ENCODE measurements at regions not wholly inside any gene's neighbourhood (a gene's known extent, or its start where the extent isn't known, plus 50 kb on each side); places are given as distances from the start of the nearest gene placed in this dataset.

DNA sequence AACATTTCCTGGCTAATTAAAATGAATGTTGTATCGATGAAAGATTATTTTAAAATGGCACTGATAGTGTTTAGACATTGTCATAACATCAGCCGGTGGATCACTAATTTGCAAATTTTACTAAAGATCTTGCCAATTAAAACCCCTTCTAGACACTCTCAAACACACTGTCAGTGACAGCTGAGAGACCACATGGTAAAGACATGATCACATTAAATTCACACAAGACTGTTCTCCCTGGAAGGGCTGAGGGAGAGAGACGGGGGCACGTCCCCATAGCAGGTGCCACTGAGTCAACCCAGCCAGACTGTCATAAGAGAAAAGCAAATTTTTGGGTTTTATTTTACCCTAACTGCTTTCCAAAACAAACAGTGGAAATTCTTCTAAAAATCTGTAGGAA lies 306.0 kb downstream of the TXNL1 start:
- no peak for ATAC-seq

DNA sequence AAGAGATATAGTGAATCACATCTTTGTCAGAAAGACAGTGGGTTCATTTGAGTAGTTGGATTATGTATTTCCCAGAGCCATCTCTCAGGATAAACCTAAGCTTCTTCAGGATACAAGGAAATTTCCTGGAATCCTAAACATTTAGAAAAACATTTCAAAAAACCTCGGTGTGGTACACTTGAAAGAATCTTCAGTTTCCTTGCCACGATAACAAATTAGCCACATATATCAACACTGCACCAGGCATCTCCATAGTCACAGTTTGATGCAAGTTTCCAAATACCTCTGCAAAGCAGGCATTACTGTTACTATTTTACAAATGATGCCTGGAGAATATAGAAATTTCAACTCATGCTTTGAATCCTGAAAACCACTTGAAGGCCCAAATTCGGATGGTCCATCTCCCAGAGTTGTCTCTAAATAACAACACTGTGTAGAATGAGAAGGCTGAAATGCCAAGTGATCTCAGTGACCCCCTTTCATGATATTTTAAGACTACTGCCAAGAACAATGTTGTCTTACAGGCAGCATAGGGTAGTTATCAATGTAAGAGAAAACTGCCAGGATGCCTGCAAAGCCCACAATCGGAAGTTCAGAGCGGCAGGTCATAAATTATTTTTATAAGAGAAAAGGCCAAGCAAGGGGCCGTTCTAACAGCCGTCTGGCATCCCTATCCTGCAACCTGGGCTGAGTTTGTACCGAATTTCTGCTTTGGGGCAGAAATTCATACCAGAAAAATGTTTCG lies 307.9 kb downstream of the TXNL1 start:
- ATAC-seq = no peak
- no peak for TF ChIP-seq ISL1 (CRISPR knock-in tag; IDR thresholded peaks at IDR 0.05)
- no peak for TF ChIP-seq SNAI2 (CRISPR knock-in tag; IDR thresholded peaks at IDR 0.05)
- TF ChIP-seq GLIS3 (CRISPR knock-in tag; IDR thresholded peaks at IDR 0.05) = no peak
- no peak for TF ChIP-seq BACH2 (CRISPR knock-in tag; IDR thresholded peaks at IDR 0.05; ENCODE audit: borderline replicate concordance)
- no peak for TF ChIP-seq ARNTL (CRISPR knock-in tag; IDR thresholded peaks at IDR 0.05; ENCODE audit: borderline replicate concordance, low read depth)
- TF ChIP-seq ZC3H10 (CRISPR knock-in tag; IDR thresholded peaks at IDR 0.05) = no peak
- TF ChIP-seq ZNF70 (CRISPR knock-in tag; IDR thresholded peaks at IDR 0.05) = no peak
- TF ChIP-seq OSR1 (CRISPR knock-in tag; IDR thresholded peaks at IDR 0.05) = no peak
- TF ChIP-seq, protein P1, sequence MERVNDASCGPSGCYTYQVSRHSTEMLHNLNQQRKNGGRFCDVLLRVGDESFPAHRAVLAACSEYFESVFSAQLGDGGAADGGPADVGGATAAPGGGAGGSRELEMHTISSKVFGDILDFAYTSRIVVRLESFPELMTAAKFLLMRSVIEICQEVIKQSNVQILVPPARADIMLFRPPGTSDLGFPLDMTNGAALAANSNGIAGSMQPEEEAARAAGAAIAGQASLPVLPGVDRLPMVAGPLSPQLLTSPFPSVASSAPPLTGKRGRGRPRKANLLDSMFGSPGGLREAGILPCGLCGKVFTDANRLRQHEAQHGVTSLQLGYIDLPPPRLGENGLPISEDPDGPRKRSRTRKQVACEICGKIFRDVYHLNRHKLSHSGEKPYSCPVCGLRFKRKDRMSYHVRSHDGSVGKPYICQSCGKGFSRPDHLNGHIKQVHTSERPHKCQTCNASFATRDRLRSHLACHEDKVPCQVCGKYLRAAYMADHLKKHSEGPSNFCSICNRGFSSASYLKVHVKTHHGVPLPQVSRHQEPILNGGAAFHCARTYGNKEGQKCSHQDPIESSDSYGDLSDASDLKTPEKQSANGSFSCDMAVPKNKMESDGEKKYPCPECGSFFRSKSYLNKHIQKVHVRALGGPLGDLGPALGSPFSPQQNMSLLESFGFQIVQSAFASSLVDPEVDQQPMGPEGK (CRISPR knock-in tag; IDR thresholded peaks at IDR 0.05; ENCODE audit: borderline replicate concordance) = no peak
- TF ChIP-seq ZFP3 (CRISPR knock-in tag; IDR thresholded peaks at IDR 0.05) = no peak
- no peak for TF ChIP-seq ZFP30 (CRISPR knock-in tag; IDR thresholded peaks at IDR 0.05)
- TF ChIP-seq TOX (CRISPR knock-in tag; IDR thresholded peaks at IDR 0.05; ENCODE audit: borderline replicate concordance) = no peak
- TF ChIP-seq ZNF565 (CRISPR knock-in tag; conservative IDR thresholded peaks at IDR 0.05; ENCODE audit: low read depth) = no peak
- TF ChIP-seq, protein P2, sequence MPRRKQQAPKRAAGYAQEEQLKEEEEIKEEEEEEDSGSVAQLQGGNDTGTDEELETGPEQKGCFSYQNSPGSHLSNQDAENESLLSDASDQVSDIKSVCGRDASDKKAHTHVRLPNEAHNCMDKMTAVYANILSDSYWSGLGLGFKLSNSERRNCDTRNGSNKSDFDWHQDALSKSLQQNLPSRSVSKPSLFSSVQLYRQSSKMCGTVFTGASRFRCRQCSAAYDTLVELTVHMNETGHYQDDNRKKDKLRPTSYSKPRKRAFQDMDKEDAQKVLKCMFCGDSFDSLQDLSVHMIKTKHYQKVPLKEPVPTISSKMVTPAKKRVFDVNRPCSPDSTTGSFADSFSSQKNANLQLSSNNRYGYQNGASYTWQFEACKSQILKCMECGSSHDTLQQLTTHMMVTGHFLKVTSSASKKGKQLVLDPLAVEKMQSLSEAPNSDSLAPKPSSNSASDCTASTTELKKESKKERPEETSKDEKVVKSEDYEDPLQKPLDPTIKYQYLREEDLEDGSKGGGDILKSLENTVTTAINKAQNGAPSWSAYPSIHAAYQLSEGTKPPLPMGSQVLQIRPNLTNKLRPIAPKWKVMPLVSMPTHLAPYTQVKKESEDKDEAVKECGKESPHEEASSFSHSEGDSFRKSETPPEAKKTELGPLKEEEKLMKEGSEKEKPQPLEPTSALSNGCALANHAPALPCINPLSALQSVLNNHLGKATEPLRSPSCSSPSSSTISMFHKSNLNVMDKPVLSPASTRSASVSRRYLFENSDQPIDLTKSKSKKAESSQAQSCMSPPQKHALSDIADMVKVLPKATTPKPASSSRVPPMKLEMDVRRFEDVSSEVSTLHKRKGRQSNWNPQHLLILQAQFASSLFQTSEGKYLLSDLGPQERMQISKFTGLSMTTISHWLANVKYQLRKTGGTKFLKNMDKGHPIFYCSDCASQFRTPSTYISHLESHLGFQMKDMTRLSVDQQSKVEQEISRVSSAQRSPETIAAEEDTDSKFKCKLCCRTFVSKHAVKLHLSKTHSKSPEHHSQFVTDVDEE (CRISPR knock-in tag; IDR thresholded peaks at IDR 0.05) = no peak
- TF ChIP-seq, protein P3, sequence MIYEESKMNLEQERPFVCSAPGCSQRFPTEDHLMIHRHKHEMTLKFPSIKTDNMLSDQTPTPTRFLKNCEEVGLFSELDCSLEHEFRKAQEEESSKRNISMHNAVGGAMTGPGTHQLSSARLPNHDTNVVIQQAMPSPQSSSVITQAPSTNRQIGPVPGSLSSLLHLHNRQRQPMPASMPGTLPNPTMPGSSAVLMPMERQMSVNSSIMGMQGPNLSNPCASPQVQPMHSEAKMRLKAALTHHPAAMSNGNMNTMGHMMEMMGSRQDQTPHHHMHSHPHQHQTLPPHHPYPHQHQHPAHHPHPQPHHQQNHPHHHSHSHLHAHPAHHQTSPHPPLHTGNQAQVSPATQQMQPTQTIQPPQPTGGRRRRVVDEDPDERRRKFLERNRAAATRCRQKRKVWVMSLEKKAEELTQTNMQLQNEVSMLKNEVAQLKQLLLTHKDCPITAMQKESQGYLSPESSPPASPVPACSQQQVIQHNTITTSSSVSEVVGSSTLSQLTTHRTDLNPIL (CRISPR knock-in tag; IDR thresholded peaks at IDR 0.05; ENCODE audit: low read depth) = no peak

More for the DNA sequence above, 306.0 kb downstream of the TXNL1 start:
- TF ChIP-seq CSDC2 (CRISPR knock-in tag; IDR thresholded peaks at IDR 0.05) = no peak
- TF ChIP-seq RARB (CRISPR knock-in tag; IDR thresholded peaks at IDR 0.05) = no peak
- TF ChIP-seq ZC3H10 (CRISPR knock-in tag; IDR thresholded peaks at IDR 0.05) = no peak
- TF ChIP-seq ESRRG (CRISPR knock-in tag; IDR thresholded peaks at IDR 0.05) = no peak
- TF ChIP-seq BACH2 (CRISPR knock-in tag; IDR thresholded peaks at IDR 0.05; ENCODE audit: borderline replicate concordance) = no peak
- no peak for TF ChIP-seq ZFP30 (CRISPR knock-in tag; IDR thresholded peaks at IDR 0.05)
- TF ChIP-seq ARNTL (CRISPR knock-in tag; IDR thresholded peaks at IDR 0.05; ENCODE audit: borderline replicate concordance, low read depth) = no peak
- no peak for TF ChIP-seq ZFP3 (CRISPR knock-in tag; IDR thresholded peaks at IDR 0.05)

DNA sequence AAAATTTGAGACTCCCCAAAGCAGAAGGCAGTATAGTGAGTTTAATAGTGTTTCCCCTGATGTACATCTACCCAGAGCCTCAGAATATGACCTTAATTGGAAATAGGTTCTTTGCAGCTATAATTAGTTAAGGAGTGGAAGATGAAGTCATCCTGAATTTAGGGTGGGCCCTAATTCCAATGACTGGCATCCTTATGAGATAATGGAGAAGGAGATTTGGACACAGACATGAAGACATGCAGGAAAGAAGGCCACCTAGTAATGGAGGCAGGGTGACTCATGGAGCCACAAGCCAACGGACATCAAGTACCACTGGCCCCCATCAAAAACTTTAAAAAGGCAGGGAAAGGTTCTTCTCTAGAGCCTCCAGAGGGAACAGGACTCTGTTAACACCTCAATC lies 308.9 kb downstream of the TXNL1 start:
- TF ChIP-seq, protein P2 (CRISPR knock-in tag; IDR thresholded peaks at IDR 0.05) = no peak
- TF ChIP-seq, protein P1 (CRISPR knock-in tag; IDR thresholded peaks at IDR 0.05; ENCODE audit: borderline replicate concordance) = no peak
- ATAC-seq = no peak

All from SK-N-SH treated with all-trans-retinoic acid at 6 μM for 48 hours (cell line).